K562 (cell line): ENCODE measurements at regions not wholly inside any gene's neighbourhood (a gene's known extent, or its start where the extent isn't known, plus 50 kb on each side); places are given as distances from the start of the nearest gene placed in this dataset.

Source experiments
- CREM ChIP-seq: IDR thresholded peaks from 2 replicates; pipeline ENCODE4 v1.6.1; 2014; ENCODE audit warnings: antibody characterized with exemption, low read depth
- GABPA ChIP-seq: fragments of 200-800 bp; sonication (Bioruptor generic); conservative IDR thresholded peaks from 2 replicates; pipeline ENCODE4 v1.6.1; 2016; ENCODE audit warnings: low read depth, missing genetic modification characterization, missing compliant biosample characterization
- GTF2A2 ChIP-seq: IDR thresholded peaks from 2 replicates; pipeline ENCODE4 v1.6.1; 2016; ENCODE audit warnings: mild to moderate bottlenecking, missing genetic modification characterization, missing compliant biosample characterization
- HNRNPK ChIP-seq: fragments of 200-400 bp; formaldehyde crosslinking; IDR thresholded peaks from one replicate; pipeline ENCODE4 v1.6.1; 2018; ENCODE audit warnings: mild to moderate bottlenecking, low read depth, low read length; ENCODE audit not compliant: poor library complexity, severe bottlenecking
- KHSRP ChIP-seq: fragments of 450-650 bp; IDR thresholded peaks from 2 replicates; pipeline ENCODE4 v1.6.1; 2017
- POLR2A ChIP-seq: fragments of 450-650 bp; conservative IDR thresholded peaks from 2 replicates; pipeline ENCODE4 v1.6.1; 2016
- RCOR1 ChIP-seq, 2 experiments: IDR thresholded peaks; 2 replicates each; pipeline ENCODE4 v1.6.1; 2012; ENCODE audit warnings: low read depth in 2 of 2, low read length in 2 of 2, borderline replicate concordance in 1 of 2, improper control_type of control experiment in 1 of 2
- SMARCA4 ChIP-seq: fragments of 450-650 bp; IDR thresholded peaks from 2 replicates; pipeline ENCODE4 v1.6.1; 2016
- SMARCE1 ChIP-seq: fragments of 450-650 bp; IDR thresholded peaks from 2 replicates; pipeline ENCODE4 v1.7.1; 2016; ENCODE audit warnings: mild to moderate bottlenecking
- TCF7 ChIP-seq: sonication (generic); IDR thresholded peaks from 2 replicates; pipeline ENCODE4 v1.6.1; 2016; ENCODE audit warnings: antibody characterized with exemption, borderline replicate concordance
- TFAM ChIP-seq: fragments of 250-450 bp; sonication (Bioruptor Pico); conservative IDR thresholded peaks from 2 replicates; pipeline ENCODE4 v1.5.0; 2021; ENCODE audit warnings: mild to moderate bottlenecking, moderate library complexity
- ZNF140 ChIP-seq: fragments of 250-450 bp; sonication (Bioruptor Pico); IDR thresholded peaks from 2 replicates; pipeline ENCODE4 v1.8.0; 2021; ENCODE audit warnings: moderate library complexity, mild to moderate bottlenecking, inconsistent platforms
- TF ChIP-seq, protein P1 (sequence below): IDR thresholded peaks from 2 replicates; pipeline ENCODE4 v1.6.1; 2016; ENCODE audit warnings: missing genetic modification characterization, missing compliant biosample characterization
- TF ChIP-seq, protein P2 (sequence below), 3 experiments: IDR thresholded peaks in 2 of 3; conservative IDR thresholded peaks in 1 of 3; 2 replicates each; pipeline ENCODE4 v1.5.1; 2011 to 2012; ENCODE audit warnings: low read length in 3 of 3, mild to moderate bottlenecking in 3 of 3, control low read depth in 2 of 3, improper control_type of control experiment in 1 of 3, inconsistent platforms in 1 of 3, low read depth in 1 of 3, mixed read lengths in 1 of 3, moderate library complexity in 1 of 3; ENCODE audit not compliant: insufficient read depth in 2 of 3

DNA sequence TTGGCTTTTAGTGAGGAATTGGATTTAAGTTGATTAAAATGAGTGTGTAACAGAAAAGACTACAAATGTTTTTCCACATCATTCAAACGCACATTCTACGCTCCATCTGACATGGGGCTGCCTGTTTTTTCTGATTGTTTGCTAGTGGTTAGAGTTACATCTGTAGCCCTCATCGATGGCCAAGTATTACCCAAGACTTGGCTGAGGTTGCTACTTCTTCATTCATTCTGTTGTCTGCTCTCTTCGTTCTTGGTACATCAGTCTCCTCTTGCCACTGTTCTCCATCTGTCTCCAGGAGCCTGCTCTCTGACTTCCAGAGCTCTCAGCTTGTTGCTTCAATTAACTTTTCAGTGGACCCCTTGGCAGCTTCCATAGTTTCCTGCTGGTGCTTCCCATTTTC is 1844.6 kb upstream of the TENM3 start:
- TF ChIP-seq TCF7 (no peak), GABPA (tag) (no peak), POLR2A (no peak), GTF2A2 (tag) (no peak), HNRNPK (no peak), TFAM (CRISPR knock-in tag) (no peak), ZNF140 (CRISPR knock-in tag) (no peak), RCOR1 (IDR thresholded peaks at IDR 0.05; ENCODE audit: borderline replicate concordance in 1 of 2, low read depth in 2 of 2, low read length in 2 of 2) (no peak), SMARCE1 (no peak), SMARCA4 (no peak), CREM (no peak), KHSRP (no peak)
- TF ChIP-seq, protein P1, sequence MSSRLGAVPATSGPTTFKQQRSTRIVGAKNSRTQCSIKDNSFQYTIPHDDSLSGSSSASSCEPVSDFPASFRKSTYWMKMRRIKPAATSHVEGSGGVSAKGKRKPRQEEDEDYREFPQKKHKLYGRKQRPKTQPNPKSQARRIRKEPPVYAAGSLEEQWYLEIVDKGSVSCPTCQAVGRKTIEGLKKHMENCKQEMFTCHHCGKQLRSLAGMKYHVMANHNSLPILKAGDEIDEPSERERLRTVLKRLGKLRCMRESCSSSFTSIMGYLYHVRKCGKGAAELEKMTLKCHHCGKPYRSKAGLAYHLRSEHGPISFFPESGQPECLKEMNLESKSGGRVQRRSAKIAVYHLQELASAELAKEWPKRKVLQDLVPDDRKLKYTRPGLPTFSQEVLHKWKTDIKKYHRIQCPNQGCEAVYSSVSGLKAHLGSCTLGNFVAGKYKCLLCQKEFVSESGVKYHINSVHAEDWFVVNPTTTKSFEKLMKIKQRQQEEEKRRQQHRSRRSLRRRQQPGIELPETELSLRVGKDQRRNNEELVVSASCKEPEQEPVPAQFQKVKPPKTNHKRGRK (tag), result no peak
- TF ChIP-seq, protein P2, sequence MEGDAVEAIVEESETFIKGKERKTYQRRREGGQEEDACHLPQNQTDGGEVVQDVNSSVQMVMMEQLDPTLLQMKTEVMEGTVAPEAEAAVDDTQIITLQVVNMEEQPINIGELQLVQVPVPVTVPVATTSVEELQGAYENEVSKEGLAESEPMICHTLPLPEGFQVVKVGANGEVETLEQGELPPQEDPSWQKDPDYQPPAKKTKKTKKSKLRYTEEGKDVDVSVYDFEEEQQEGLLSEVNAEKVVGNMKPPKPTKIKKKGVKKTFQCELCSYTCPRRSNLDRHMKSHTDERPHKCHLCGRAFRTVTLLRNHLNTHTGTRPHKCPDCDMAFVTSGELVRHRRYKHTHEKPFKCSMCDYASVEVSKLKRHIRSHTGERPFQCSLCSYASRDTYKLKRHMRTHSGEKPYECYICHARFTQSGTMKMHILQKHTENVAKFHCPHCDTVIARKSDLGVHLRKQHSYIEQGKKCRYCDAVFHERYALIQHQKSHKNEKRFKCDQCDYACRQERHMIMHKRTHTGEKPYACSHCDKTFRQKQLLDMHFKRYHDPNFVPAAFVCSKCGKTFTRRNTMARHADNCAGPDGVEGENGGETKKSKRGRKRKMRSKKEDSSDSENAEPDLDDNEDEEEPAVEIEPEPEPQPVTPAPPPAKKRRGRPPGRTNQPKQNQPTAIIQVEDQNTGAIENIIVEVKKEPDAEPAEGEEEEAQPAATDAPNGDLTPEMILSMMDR (IDR thresholded peaks at IDR 0.05 in 2 of 3, conservative IDR thresholded peaks at IDR 0.05 in 1 of 3; ENCODE audit: insufficient read depth in 2 of 3, low read depth in 1 of 3, low read length in 3 of 3), result no peak
